RWPE1 (cell line): ENCODE measurements at regions not wholly inside any gene's neighbourhood (a gene's known extent, or its start where the extent isn't known, plus 50 kb on each side); places are given as distances from the start of the nearest gene placed in this dataset.

Experiments
- CTCF ChIA-PET: fragments of 350-600 bp; sonication (Branson Sonifier 250); formaldehyde crosslinking; extraction: SDS; loops from one replicate; lab custom pipeline; 2021; lab: Yijun Ruan, JAX
- POLR2A ChIA-PET: fragments of 400-600 bp; formaldehyde crosslinking; extraction: SDS; loops from one replicate; lab custom pipeline; 2020; ENCODE audit warnings: antibody characterized with exemption; ENCODE audit not compliant: low non-redundant PET; lab: Yijun Ruan, JAX
- DNase-seq: peaks from one replicate; pipeline ENCODE4 v3.0.0; 2012; ENCODE audit warnings: low spot score
- H3K27ac ChIP-seq: fragments of 450-650 bp; 2 replicates; pipeline ENCODE4 v1.5.1; 2017
- CTCF ChIP-seq: fragments of 450-650 bp; conservative IDR thresholded peaks from 2 replicates; pipeline ENCODE4 v1.5.1; 2017; ENCODE audit warnings: low read depth, mild to moderate bottlenecking

DNA sequence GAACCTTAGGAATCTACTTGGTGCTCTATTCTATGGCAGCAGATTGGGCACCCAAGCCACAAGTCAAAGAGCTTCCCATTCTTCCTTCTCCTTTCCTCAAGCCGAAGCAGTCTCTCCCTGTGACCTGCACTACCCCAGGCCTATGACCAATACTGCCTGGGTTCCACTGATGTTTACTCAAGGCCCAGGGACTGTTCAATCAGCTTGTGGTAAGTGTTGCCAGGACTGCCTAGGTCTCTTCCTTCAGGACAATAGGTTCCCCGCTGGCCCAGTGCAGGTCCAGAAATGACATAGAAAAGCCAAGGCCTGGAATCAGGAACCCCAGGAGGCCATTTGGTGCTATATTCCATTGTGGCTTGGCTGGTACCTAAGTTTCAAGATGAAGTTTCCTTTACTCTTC lies 397.9 kb downstream of the ZIC4 start:
- H3K27ac ChIP-seq, result no peak overlapping the region
- POLR2A ChIA-PET, result no interaction called here
- CTCF ChIA-PET, result no interaction called here
- no peak for TF ChIP-seq CTCF
- no peak for DNase-seq

DNA sequence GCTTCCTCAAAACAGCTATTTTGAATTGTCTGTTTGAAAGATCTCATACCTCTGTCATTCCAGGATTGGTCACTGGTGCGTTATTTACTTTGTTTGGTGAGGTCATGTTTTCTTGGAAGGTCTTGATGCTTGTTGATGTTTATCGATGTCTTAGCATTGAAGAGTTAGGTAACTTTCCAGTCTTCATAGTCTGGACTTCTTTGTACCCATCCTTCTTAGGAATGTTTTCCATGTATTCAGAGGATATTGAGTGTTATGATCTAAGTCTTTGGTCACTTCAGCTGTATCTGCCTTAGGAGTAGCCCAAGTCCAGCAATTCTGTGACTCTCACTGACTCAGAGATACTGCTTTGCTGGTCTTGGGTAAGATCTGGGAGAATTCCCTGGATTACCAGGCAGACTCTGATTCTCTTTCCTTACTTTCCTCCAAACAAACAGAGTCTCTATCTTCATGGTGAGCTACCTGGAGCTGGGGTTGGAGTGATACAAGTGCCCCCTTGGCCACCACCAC lies 398.6 kb downstream of the ZIC4 start:
- TF ChIP-seq CTCF, result no peak
- no peak overlapping the region for H3K27ac ChIP-seq
- no peak for DNase-seq
- ChIA-PET POLR2A (no interaction called here), CTCF (no interaction called here)

DNA sequence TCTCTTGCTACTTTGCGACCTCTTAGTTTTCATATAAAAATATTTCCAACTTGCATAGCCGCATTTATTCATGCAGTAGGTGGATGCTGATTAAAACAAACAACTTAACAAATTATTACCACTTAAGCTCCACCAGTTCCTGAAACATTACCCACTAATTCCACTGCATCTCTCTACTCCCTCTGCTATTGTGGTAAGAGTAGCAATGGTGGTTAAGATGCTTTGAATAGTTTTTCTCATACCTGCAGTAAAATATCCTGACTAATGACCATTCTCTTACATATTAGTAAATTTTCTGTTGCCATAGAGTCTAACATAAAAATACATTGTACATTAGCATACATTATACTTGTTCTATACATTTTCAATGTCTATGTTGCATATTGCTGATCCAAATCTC lies 397.6 kb upstream of the PLSCR5 start:
- DNase-seq, result no peak
- POLR2A ChIA-PET, result no interaction called here
- no peak overlapping the region for H3K27ac ChIP-seq
- CTCF ChIA-PET, result no interaction called here
- no peak for TF ChIP-seq CTCF

GRCh38 chr3:147000274-147000673 lies 395.1 kb upstream of the PLSCR5 start:
- no peak for DNase-seq
- no peak overlapping the region for H3K27ac ChIP-seq
- ChIA-PET POLR2A (no interaction called here), CTCF (no interaction called here)
- TF ChIP-seq CTCF, result no peak

DNA sequence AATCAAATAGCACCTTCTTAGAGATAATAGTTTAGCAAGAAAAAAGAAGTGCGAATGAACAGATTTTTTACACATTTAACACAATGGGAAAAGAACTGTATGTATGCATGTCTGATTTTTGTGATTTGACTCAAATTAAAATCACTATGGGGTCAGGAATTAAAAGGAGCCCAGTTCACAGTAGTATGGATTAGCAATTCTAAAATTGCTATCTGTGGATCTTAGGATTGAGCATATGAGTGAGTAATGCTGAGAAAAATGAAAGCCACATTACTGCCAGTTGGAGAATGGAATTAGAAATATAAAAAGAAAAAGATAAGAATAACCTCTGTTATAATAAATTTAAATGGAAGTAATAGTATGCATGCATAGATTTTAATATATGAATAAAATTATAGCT lies 386.8 kb upstream of the PLSCR5 start:
- ChIA-PET CTCF (no interaction called here), POLR2A (no interaction called here)
- TF ChIP-seq CTCF, result no peak
- no peak for DNase-seq
- no peak overlapping the region for H3K27ac ChIP-seq

- no peak for TF ChIP-seq CTCF
- CTCF ChIA-PET, result no interaction called here
- no peak for DNase-seq
- POLR2A ChIA-PET, result no interaction called here
- no peak overlapping the region for H3K27ac ChIP-seq
Observed at GRCh38 chr3:146975476-146975875, 370.3 kb upstream of the PLSCR5 start.

GRCh38 chr3:146975032-146975431 lies 369.9 kb upstream of the PLSCR5 start:
- ChIA-PET POLR2A (no interaction called here), CTCF (no interaction called here)
- no peak overlapping the region for H3K27ac ChIP-seq
- no peak for DNase-seq
- TF ChIP-seq CTCF, result no peak
